ENCODE measurements at regions not wholly inside any gene's neighbourhood (a gene's known extent, or its start where the extent isn't known, plus 50 kb on each side); places are given as distances from the start of the nearest gene placed in this dataset.

DNA sequence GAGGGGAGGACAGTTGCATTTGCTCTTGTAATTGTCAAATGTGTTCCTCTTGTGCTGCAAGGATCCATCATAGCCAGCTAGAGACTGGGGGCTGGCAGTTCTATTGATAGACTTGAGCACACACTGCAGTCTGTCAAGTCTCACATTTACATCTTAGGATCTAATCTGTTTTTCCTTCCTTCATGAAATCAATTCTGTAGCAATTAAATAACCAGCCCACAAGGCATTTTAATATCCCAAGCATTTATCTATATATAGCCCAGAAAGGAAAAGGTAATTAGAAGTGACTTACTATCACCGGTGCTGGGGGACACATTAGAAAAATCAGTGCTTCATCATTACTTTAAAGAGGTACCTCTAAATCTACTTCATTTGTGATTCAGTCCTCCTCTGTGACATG is 143.0 kb upstream of the STXBP5 start:
- no peak overlapping the region for H3K4me3 ChIP-seq (ENCODE audit: low read depth in 1 of 2, low read length in 2 of 2)
- H3K9me3 ChIP-seq (ENCODE audit: control insufficient read depth in 1 of 2, low read length in 2 of 2): no peaks in the 10 kb centered on the region
- no peak overlapping the region for H3K9ac ChIP-seq (ENCODE audit: low read depth in 1 of 2, low read length in 2 of 2)
- peaks cover 0 to 4% of the 10 kb centered on the region in 2 donors for H3K4me1 ChIP-seq (ENCODE audit: control insufficient read depth in 1 of 2, insufficient read depth in 2 of 2, low read length in 2 of 2)
- no peak overlapping the region for H3K27ac ChIP-seq (ENCODE audit: low read depth, low read length)
- H3K27me3 ChIP-seq (ENCODE audit: control insufficient read depth in 1 of 2, insufficient read depth in 2 of 2, low read length in 2 of 2): no peaks in the 10 kb centered on the region
- no peaks in the 10 kb centered on the region for H3K36me3 ChIP-seq (ENCODE audit: control insufficient read depth in 1 of 2, insufficient read depth in 2 of 2, low read length in 2 of 2)

DNA sequence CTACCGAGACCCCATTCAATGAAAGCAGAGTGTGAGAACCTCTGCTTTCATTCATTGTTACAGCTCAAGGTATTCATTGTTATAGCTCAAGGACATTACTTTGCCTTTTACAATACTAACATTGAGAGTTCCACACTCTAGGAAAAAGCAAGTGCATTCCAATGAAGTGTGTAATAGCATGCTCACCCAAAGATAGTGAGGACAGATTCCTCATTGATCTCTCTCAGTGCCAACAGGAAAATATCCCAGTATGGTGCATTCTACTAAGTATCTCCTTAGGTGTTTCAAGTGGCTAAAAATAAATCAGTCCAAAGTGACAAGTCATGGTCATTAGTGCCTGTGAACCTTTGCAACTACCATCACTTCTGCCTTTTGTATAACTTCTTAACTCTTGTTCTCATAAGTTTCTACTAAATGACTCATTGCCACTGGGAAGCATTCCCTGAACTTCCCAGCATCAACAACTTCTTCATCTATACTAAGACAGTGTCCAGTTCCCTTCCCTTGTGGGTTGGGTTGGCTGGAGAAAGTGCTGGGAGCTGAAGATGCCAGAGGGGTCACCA is 140.7 kb upstream of the STXBP5 start:
- no peak overlapping the region for H3K9ac ChIP-seq (ENCODE audit: low read depth in 1 of 2, low read length in 2 of 2)
- no peak overlapping the region for H3K27ac ChIP-seq (ENCODE audit: low read depth, low read length)
- no peaks in the 10 kb centered on the region for H3K27me3 ChIP-seq (ENCODE audit: control insufficient read depth in 1 of 2, insufficient read depth in 2 of 2, low read length in 2 of 2)
- no peaks in the 10 kb centered on the region for H3K36me3 ChIP-seq (ENCODE audit: control insufficient read depth in 1 of 2, insufficient read depth in 2 of 2, low read length in 2 of 2)
- H3K4me1 ChIP-seq (ENCODE audit: control insufficient read depth in 1 of 2, insufficient read depth in 2 of 2, low read length in 2 of 2): peaks cover 0 to 4% of the 10 kb centered on the region in 2 donors
- no peak overlapping the region for H3K4me3 ChIP-seq (ENCODE audit: low read depth in 1 of 2, low read length in 2 of 2)
- H3K9me3 ChIP-seq (ENCODE audit: control insufficient read depth in 1 of 2, low read length in 2 of 2): no peaks in the 10 kb centered on the region

DNA sequence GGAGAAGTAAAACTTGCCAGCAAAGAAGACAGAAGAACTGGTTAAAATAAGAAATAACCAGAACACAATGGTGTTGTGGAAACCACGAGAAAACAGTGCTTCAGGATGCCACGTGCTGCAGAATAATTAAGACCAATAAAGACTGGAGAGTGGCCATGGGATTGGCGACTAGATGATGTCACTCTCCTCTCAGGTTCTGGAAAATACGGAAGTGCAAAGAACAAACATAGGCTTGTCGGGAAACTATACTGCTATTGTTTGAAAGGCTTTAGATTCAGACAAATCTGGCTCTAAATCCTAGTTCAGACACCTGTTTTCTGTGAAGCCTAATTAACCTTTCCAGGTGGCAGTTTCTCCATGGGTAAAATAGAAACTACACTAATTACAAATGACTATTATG is 138.4 kb upstream of the STXBP5 start:
- Histone ChIP-seq H3K9ac (ENCODE audit: low read depth in 1 of 2, low read length in 2 of 2) (no peak overlapping the region), H3K27ac (ENCODE audit: low read depth, low read length) (no peak overlapping the region), H3K9me3 (ENCODE audit: control insufficient read depth in 1 of 2, low read length in 2 of 2) (peaks cover 4 to 9% of the 10 kb centered on the region in 2 donors), H3K27me3 (ENCODE audit: control insufficient read depth in 1 of 2, insufficient read depth in 2 of 2, low read length in 2 of 2) (no peaks in the 10 kb centered on the region), H3K36me3 (ENCODE audit: control insufficient read depth in 1 of 2, insufficient read depth in 2 of 2, low read length in 2 of 2) (no peaks in the 10 kb centered on the region), H3K4me3 (ENCODE audit: low read depth in 1 of 2, low read length in 2 of 2) (peak overlapping the region in 1 of 2 donors; percentile 13), H3K4me1 (ENCODE audit: control insufficient read depth in 1 of 2, insufficient read depth in 2 of 2, low read length in 2 of 2) (peaks cover 0 to 4% of the 10 kb centered on the region in 2 donors)

DNA sequence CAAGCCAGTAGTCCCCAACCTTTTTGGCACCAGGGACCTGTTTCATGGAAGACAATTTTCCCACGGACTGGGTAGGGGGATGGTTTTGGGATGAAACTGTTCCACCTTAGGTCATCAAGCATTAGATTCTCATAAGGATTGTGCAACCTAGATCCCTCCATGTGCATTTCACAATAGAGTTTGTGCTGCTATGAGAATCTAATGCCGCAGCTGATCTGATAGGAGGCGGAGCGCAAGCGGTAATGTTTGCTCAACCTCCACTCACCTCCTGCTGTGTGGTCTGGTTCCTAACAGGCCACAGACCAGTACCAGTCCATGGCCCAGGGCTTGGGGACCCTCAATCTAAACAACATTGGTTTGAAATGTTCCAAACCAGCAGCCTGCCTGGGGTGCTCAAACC is 137.0 kb upstream of the STXBP5 start:
- Histone ChIP-seq H3K9me3 (ENCODE audit: control insufficient read depth in 1 of 2, low read length in 2 of 2) (peaks cover 4 to 9% of the 10 kb centered on the region in 2 donors), H3K27ac (ENCODE audit: low read depth, low read length) (no peak overlapping the region), H3K36me3 (ENCODE audit: control insufficient read depth in 1 of 2, insufficient read depth in 2 of 2, low read length in 2 of 2) (no peaks in the 10 kb centered on the region), H3K9ac (ENCODE audit: low read depth in 1 of 2, low read length in 2 of 2) (no peak overlapping the region), H3K4me3 (ENCODE audit: low read depth in 1 of 2, low read length in 2 of 2) (no peak overlapping the region), H3K27me3 (ENCODE audit: control insufficient read depth in 1 of 2, insufficient read depth in 2 of 2, low read length in 2 of 2) (no peaks in the 10 kb centered on the region), H3K4me1 (ENCODE audit: control insufficient read depth in 1 of 2, insufficient read depth in 2 of 2, low read length in 2 of 2) (peaks cover 0 to 4% of the 10 kb centered on the region in 2 donors)

DNA sequence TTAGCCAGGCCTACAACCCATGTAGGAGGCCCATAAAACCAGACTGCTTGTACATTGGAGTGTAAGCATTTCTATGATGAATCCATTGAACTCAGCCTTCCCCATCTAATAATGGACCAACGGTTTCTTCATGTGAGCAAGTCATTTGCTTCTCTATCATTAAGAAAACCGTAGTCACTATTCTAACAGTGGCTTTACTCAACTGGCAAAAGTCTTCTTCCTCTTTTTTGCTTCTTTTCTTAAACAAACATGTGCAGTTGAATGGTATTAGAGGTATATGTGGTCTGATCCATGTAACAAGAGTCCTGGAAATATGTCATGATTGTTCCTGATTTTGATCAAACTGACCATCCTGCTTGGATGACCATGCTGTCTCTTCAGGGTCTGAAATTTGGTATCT is 132.4 kb upstream of the STXBP5 start:
- no peaks in the 10 kb centered on the region for H3K36me3 ChIP-seq (ENCODE audit: control insufficient read depth in 1 of 2, insufficient read depth in 2 of 2, low read length in 2 of 2)
- no peaks in the 10 kb centered on the region for H3K27me3 ChIP-seq (ENCODE audit: control insufficient read depth in 1 of 2, insufficient read depth in 2 of 2, low read length in 2 of 2)
- no peak overlapping the region for H3K4me3 ChIP-seq (ENCODE audit: low read depth in 1 of 2, low read length in 2 of 2)
- H3K9me3 ChIP-seq (ENCODE audit: control insufficient read depth in 1 of 2, low read length in 2 of 2): peaks cover 4 to 9% of the 10 kb centered on the region in 2 donors
- no peak overlapping the region for H3K27ac ChIP-seq (ENCODE audit: low read depth, low read length)
- H3K9ac ChIP-seq (ENCODE audit: low read depth in 1 of 2, low read length in 2 of 2): no peak overlapping the region
- no peaks in the 10 kb centered on the region for H3K4me1 ChIP-seq (ENCODE audit: control insufficient read depth in 1 of 2, insufficient read depth in 2 of 2, low read length in 2 of 2)

DNA sequence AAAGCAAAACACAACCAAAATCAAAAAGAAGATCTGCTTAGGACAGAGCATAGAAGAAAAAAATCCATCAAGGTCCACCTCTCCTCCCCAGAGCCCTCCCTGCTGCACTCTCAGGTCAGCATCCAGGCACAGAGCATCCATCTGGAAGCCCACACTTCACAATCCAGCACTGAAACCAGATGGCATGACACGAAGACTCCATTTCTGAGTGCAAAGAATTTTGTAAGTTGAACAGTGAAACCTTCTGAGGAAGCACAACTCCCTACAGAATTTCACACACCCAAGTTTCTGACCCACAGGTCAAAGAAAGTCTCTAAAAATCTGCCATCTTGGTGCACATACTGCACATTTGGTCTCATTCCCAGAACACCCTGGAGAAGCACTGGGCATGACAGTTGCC is 128.8 kb upstream of the STXBP5 start:
- Histone ChIP-seq H3K4me3 (ENCODE audit: low read depth in 1 of 2, low read length in 2 of 2) (no peak overlapping the region), H3K27ac (ENCODE audit: low read depth, low read length) (no peak overlapping the region), H3K4me1 (ENCODE audit: control insufficient read depth in 1 of 2, insufficient read depth in 2 of 2, low read length in 2 of 2) (peaks cover 0 to 4% of the 10 kb centered on the region in 2 donors), H3K9me3 (ENCODE audit: control insufficient read depth in 1 of 2, low read length in 2 of 2) (no peaks in the 10 kb centered on the region), H3K27me3 (ENCODE audit: control insufficient read depth in 1 of 2, insufficient read depth in 2 of 2, low read length in 2 of 2) (no peaks in the 10 kb centered on the region), H3K9ac (ENCODE audit: low read depth in 1 of 2, low read length in 2 of 2) (no peak overlapping the region), H3K36me3 (ENCODE audit: control insufficient read depth in 1 of 2, insufficient read depth in 2 of 2, low read length in 2 of 2) (no peaks in the 10 kb centered on the region)

DNA sequence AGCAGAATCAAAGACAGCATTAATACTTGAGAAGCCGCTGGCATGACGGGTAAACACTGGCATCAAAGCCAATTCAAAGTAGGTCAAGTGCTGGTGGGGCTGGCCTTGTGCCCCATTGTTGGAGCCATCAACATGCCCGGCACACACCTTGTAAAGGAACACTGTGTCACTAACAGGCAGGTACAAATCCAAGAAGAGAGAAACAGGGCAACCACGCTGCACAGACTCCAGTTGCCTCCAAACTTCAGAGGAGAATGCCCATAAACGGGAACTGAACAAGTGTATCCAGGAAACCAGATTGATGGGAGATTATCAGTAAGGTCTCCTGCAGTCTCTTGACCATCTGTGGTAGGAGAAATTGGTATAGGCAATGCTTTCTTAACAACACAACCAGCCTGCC is 127.0 kb upstream of the STXBP5 start:
- H3K4me1 ChIP-seq (ENCODE audit: control insufficient read depth in 1 of 2, insufficient read depth in 2 of 2, low read length in 2 of 2): peaks cover 5 to 10% of the 10 kb centered on the region in 2 donors
- no peak overlapping the region for H3K9ac ChIP-seq (ENCODE audit: low read depth in 1 of 2, low read length in 2 of 2)
- H3K9me3 ChIP-seq (ENCODE audit: control insufficient read depth in 1 of 2, low read length in 2 of 2): no peaks in the 10 kb centered on the region
- H3K27me3 ChIP-seq (ENCODE audit: control insufficient read depth in 1 of 2, insufficient read depth in 2 of 2, low read length in 2 of 2): no peaks in the 10 kb centered on the region
- no peaks in the 10 kb centered on the region for H3K36me3 ChIP-seq (ENCODE audit: control insufficient read depth in 1 of 2, insufficient read depth in 2 of 2, low read length in 2 of 2)
- no peak overlapping the region for H3K27ac ChIP-seq (ENCODE audit: low read depth, low read length)
- no peak overlapping the region for H3K4me3 ChIP-seq (ENCODE audit: low read depth in 1 of 2, low read length in 2 of 2)

DNA sequence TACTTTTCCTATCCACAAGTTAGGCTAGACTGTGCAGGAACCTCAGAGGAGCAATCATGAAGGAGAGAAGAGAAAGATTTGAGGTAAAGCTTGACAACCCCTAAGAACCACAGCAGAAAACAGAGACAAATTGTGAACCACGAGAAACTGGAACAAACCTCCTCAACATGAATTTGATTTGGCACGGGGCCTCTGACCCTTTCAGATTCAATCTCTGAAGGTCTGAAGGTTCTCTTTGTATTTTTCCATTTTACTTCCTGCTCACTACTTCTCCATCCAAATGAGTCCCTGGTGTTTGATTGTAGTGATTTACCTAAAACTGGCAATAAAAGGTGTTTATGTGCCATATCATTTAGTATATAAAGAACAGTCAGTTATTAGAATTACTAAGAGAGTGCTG is 126.1 kb upstream of the STXBP5 start:
- Histone ChIP-seq H3K4me1 (ENCODE audit: control insufficient read depth in 1 of 2, insufficient read depth in 2 of 2, low read length in 2 of 2) (peaks cover 5 to 10% of the 10 kb centered on the region in 2 donors), H3K27me3 (ENCODE audit: control insufficient read depth in 1 of 2, insufficient read depth in 2 of 2, low read length in 2 of 2) (no peaks in the 10 kb centered on the region), H3K4me3 (ENCODE audit: low read depth in 1 of 2, low read length in 2 of 2) (no peak overlapping the region), H3K36me3 (ENCODE audit: control insufficient read depth in 1 of 2, insufficient read depth in 2 of 2, low read length in 2 of 2) (no peaks in the 10 kb centered on the region), H3K9me3 (ENCODE audit: control insufficient read depth in 1 of 2, low read length in 2 of 2) (no peaks in the 10 kb centered on the region), H3K27ac (ENCODE audit: low read depth, low read length) (no peak overlapping the region), H3K9ac (ENCODE audit: low read depth in 1 of 2, low read length in 2 of 2) (no peak overlapping the region)

DNA sequence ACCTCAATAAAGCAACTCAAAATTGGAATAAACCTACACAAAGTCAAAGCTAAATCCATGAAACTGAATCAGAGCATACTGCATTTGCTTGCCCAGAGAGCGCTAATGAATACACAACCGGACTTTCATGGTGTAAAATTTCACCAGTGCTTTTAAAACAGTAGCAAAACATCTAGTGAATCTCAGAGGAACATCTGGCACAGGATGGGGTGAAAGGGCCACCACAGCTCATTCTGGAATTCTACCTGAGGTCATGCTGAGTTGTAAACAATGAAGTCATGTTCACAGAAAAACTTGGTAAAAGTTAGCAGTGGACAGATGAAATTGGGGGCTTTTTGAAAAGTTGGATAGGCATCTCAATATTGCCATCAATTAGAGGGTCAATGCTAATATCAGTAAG is 125.6 kb upstream of the STXBP5 start:
- H3K4me1 ChIP-seq (ENCODE audit: control insufficient read depth in 1 of 2, insufficient read depth in 2 of 2, low read length in 2 of 2): peaks cover 5 to 10% of the 10 kb centered on the region in 2 donors
- H3K36me3 ChIP-seq (ENCODE audit: control insufficient read depth in 1 of 2, insufficient read depth in 2 of 2, low read length in 2 of 2): no peaks in the 10 kb centered on the region
- no peak overlapping the region for H3K27ac ChIP-seq (ENCODE audit: low read depth, low read length)
- H3K27me3 ChIP-seq (ENCODE audit: control insufficient read depth in 1 of 2, insufficient read depth in 2 of 2, low read length in 2 of 2): no peaks in the 10 kb centered on the region
- H3K9ac ChIP-seq (ENCODE audit: low read depth in 1 of 2, low read length in 2 of 2): no peak overlapping the region
- H3K4me3 ChIP-seq (ENCODE audit: low read depth in 1 of 2, low read length in 2 of 2): no peak overlapping the region
- no peaks in the 10 kb centered on the region for H3K9me3 ChIP-seq (ENCODE audit: control insufficient read depth in 1 of 2, low read length in 2 of 2)

DNA sequence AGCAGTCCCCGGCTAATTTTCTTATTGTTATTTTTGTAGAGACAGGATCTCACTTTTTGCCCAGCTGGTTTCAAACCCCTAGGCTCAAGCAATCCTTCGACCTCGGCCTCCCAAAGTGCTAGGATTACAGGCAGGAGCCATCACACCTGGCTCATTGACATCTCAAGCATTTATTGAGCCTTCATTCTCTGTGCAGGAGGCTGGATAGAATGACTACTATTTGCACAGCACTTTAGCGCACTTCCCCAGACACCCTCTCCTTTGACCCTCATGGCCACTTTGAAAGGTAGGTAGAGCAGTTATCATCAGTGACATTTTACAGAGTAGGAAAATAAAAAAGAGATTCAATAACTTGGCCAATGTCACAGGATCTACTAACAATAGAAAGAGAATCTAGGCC is 124.0 kb upstream of the STXBP5 start:
- Histone ChIP-seq H3K36me3 (ENCODE audit: control insufficient read depth in 1 of 2, insufficient read depth in 2 of 2, low read length in 2 of 2) (no peaks in the 10 kb centered on the region), H3K9ac (ENCODE audit: low read depth in 1 of 2, low read length in 2 of 2) (no peak overlapping the region), H3K27me3 (ENCODE audit: control insufficient read depth in 1 of 2, insufficient read depth in 2 of 2, low read length in 2 of 2) (no peaks in the 10 kb centered on the region), H3K4me1 (ENCODE audit: control insufficient read depth in 1 of 2, insufficient read depth in 2 of 2, low read length in 2 of 2) (peaks cover 5 to 10% of the 10 kb centered on the region in 2 donors), H3K9me3 (ENCODE audit: control insufficient read depth in 1 of 2, low read length in 2 of 2) (no peaks in the 10 kb centered on the region), H3K27ac (ENCODE audit: low read depth, low read length) (no peak overlapping the region), H3K4me3 (ENCODE audit: low read depth in 1 of 2, low read length in 2 of 2) (no peak overlapping the region)
